K562 (cell line): ENCODE measurements at regions not wholly inside any gene's neighbourhood (a gene's known extent, or its start where the extent isn't known, plus 50 kb on each side); places are given as distances from the start of the nearest gene placed in this dataset.

Source experiments
- ATAC-seq: fragments of 200-7000 bp; cut with Tn5 transposase; 3 replicates; pipeline ENCODE4 v1.9.1; 2020; ENCODE audit warnings: moderate library complexity
- BruUV-seq: library from RNA; stranded (reverse); fragments of 400-500 nt; replicated peaks from 2 replicates; lab custom pipeline; 2021; lab: Mats Ljungman, UMichigan
- CTCF ChIA-PET: fragments of 300-600 bp; formaldehyde crosslinking; extraction: SDS; loops from one replicate; lab custom pipeline; 2021; ENCODE audit warnings: low intra/inter-chr PET ratio; lab: Yijun Ruan, JAX
- POLR2A ChIA-PET: fragments of 300-600, 350-650 bp; sonication (Branson Sonifier 250); formaldehyde crosslinking; extraction: SDS; loops from one replicate; lab custom pipeline; 2021; ENCODE audit warnings: antibody characterized with exemption, inconsistent platforms; lab: Yijun Ruan, JAX
- DNase-seq, 4 experiments: peaks; one replicate each; pipeline versions ENCODE4 v3.0.0 to v3.0.0-alpha.2; 2011 to 2018; ENCODE audit warnings: low spot score in 3 of 4, mixed read lengths in 3 of 4; ENCODE audit errors: extremely low read depth in 1 of 4
- FAIRE-seq: peaks from 2 replicates; lab custom pipeline; 2011; peaks lifted over from hg19 to GRCh38; lab: Jason Lieb, UNC
- H2AFZ ChIP-seq: 2 replicates; pipeline ENCODE4 v1.6.0; 2011; ENCODE audit warnings: low read depth, low read length, control low read depth, inconsistent platforms
- H3K27ac ChIP-seq: fragments of 200-600 bp; 3 replicates; pipeline ENCODE4 v1.8.0; 2011; ENCODE audit warnings: low read depth, mild to moderate bottlenecking, control low read depth, inconsistent platforms, low read length, moderate library complexity, mixed read lengths; ENCODE audit errors: extremely low read depth
- H3K27me3 ChIP-seq, 2 experiments: fragments of 300-600 bp in 1 of 2; 2 replicates in 1 of 2; 3 replicates in 1 of 2; pipeline versions ENCODE4 v1.6.0 to v1.8.0; 2011; ENCODE audit warnings: inconsistent platforms in 2 of 2, low read length in 2 of 2, mild to moderate bottlenecking in 1 of 2, mixed read lengths in 1 of 2, moderate library complexity in 1 of 2; ENCODE audit not compliant: control insufficient read depth in 2 of 2, insufficient read depth in 2 of 2
- H3K36me3 ChIP-seq: fragments of 300-600 bp; 3 replicates; pipeline ENCODE4 v1.8.0; 2011; ENCODE audit warnings: mild to moderate bottlenecking, low read length, inconsistent platforms; ENCODE audit not compliant: control insufficient read depth, insufficient read depth
- H3K4me1 ChIP-seq, 2 experiments: fragments of 200-600 bp in 1 of 2; replicated peaks in 1 of 2; 2 replicates in 1 of 2; 3 replicates in 1 of 2; pipeline versions ENCODE4 v1.5.1 to v1.8.0; 2011; ENCODE audit warnings: inconsistent platforms in 2 of 2, low read length in 2 of 2, mild to moderate bottlenecking in 1 of 2, mixed read lengths in 1 of 2, moderate library complexity in 1 of 2; ENCODE audit not compliant: control insufficient read depth in 2 of 2, insufficient read depth in 2 of 2
- H3K4me2 ChIP-seq: 2 replicates; pipeline ENCODE4 v1.6.1; 2011; ENCODE audit warnings: low read length, control low read depth, inconsistent platforms, mixed read lengths; ENCODE audit not compliant: insufficient read depth
- H3K4me3 ChIP-seq: fragments of 200-600 bp; sonication (generic), shearing (Covaris generic); 2 replicates; pipeline ENCODE4 v1.5.1; 2016; ENCODE audit warnings: control low read depth, inconsistent platforms
- H3K79me2 ChIP-seq: fragments of 200-600 bp; 3 replicates; pipeline ENCODE4 v1.8.0; 2011; ENCODE audit warnings: low read length, inconsistent platforms; ENCODE audit not compliant: control insufficient read depth, insufficient read depth
- H3K9ac ChIP-seq, 2 experiments: 2 replicates each; pipeline versions ENCODE4 v1.6.0 to v1.6.1; 2011; ENCODE audit warnings: low read depth in 2 of 2, low read length in 2 of 2, control low read depth in 1 of 2, inconsistent platforms in 1 of 2, mild to moderate bottlenecking in 1 of 2, mixed read lengths in 1 of 2; ENCODE audit not compliant: insufficient read depth in 1 of 2
- H3K9me1 ChIP-seq: one replicate; pipeline ENCODE4 v1.6.0; 2011; ENCODE audit warnings: inconsistent platforms, mild to moderate bottlenecking, low read length, moderate library complexity; ENCODE audit not compliant: control insufficient read depth, insufficient read depth
- H3K9me3 ChIP-seq: replicated peaks from 2 replicates; pipeline ENCODE4 v1.5.1; 2011; ENCODE audit warnings: low read depth, low read length, inconsistent platforms; ENCODE audit not compliant: control insufficient read depth, insufficient read depth
- H4K20me1 ChIP-seq: replicated peaks from 2 replicates; pipeline ENCODE4 v1.6.1; 2011; ENCODE audit warnings: low read length, inconsistent platforms, mixed read lengths; ENCODE audit not compliant: control insufficient read depth, insufficient read depth
- EP400 ChIP-seq: fragments of 450-650 bp; IDR thresholded peaks from 2 replicates; pipeline ENCODE4 v1.6.1; 2017; ENCODE audit warnings: antibody characterized with exemption, mild to moderate bottlenecking, moderate library complexity
- GTF2A2 ChIP-seq: IDR thresholded peaks from 2 replicates; pipeline ENCODE4 v1.6.1; 2016; ENCODE audit warnings: mild to moderate bottlenecking, missing genetic modification characterization, missing compliant biosample characterization
- KLF13 ChIP-seq: fragments of 450-650 bp; IDR thresholded peaks from 2 replicates; pipeline ENCODE4 v1.6.1; 2016; ENCODE audit warnings: missing genetic modification characterization, low read depth, mild to moderate bottlenecking, missing compliant biosample characterization, moderate library complexity, borderline replicate concordance
- MIER1 ChIP-seq: fragments of 450-650 bp; IDR thresholded peaks from 2 replicates; pipeline ENCODE4 v1.6.1; 2016; ENCODE audit warnings: antibody characterized with exemption, mild to moderate bottlenecking, low read depth
- MLX ChIP-seq, 2 experiments: fragments of 450-650 bp in 1 of 2; sonication (generic) in 1 of 2; formaldehyde crosslinking; conservative IDR thresholded peaks; 2 replicates each; pipeline versions ENCODE4 v1.4.0 to v1.8.1; 2020 to 2022; ENCODE audit warnings: mild to moderate bottlenecking in 1 of 2, missing genetic modification reagents in 1 of 2
- MTA3 ChIP-seq: fragments of 450-650 bp; formaldehyde crosslinking; IDR thresholded peaks from 2 replicates; pipeline ENCODE4 v1.6.1; 2017; ENCODE audit warnings: mild to moderate bottlenecking, borderline replicate concordance
- RBBP5 ChIP-seq: fragments of 200-600 bp; sonication (generic); IDR thresholded peaks from 2 replicates; pipeline ENCODE4 v1.6.1; 2012; ENCODE audit warnings: borderline replicate concordance, mild to moderate bottlenecking, low read length, control low read depth, inconsistent platforms; ENCODE audit not compliant: insufficient read depth, poor library complexity, severe bottlenecking
- ZC3H11A ChIP-seq: IDR thresholded peaks from 2 replicates; pipeline ENCODE4 v1.6.1; 2012; ENCODE audit warnings: low read depth, low read length, improper control_type of control experiment
- ZNF668 ChIP-seq: fragments of 250-450 bp; sonication (Bioruptor Pico); IDR thresholded peaks from 2 replicates; pipeline ENCODE4 v1.8.0; 2022; ENCODE audit warnings: mild to moderate bottlenecking, inconsistent platforms
- WGBS: fragments of 100-300 bp; shearing (Covaris generic); methylation state at CpG from one replicate; pipeline ENCODE4 v1.1.6; 2016; ENCODE audit warnings: low coverage, mixed read lengths; ENCODE audit not compliant: insufficient coverage; ENCODE audit errors: missing lambda C conversion rate; 5-methylcytosine and 5-hydroxymethylcytosine counted together
- in situ Hi-C: fragments of 300-500 bp; cut with MboI; formaldehyde crosslinking; loops from 4 replicates; pipeline ENCODE4 v1.15.0; 2018; ENCODE audit warnings: inconsistent platforms, mixed read lengths
- intact Hi-C: fragments of 100-400 bp; cut with micrococcal nuclease; formaldehyde crosslinking; loops from 2 replicates; pipeline ENCODE4 v1.14.2; 2022

- WGBS = 3% methylated on average over 4 of the region's 4 CpGs
- FAIRE-seq = no peak
Observed at GRCh38 chr15:62617741-62618140, 424.8 kb upstream of the TPM1 start.

GRCh38 chr15:62618432-62618831, 424.1 kb upstream of the TPM1 start:
- DNase-seq (no peak), ATAC-seq (no peak), FAIRE-seq (no peak)
- ChIA-PET POLR2A (interaction anchor here (0.6 to 0.7 kb wide), 2 partner anchors 167 to 284 kb away, joined by 3 read pairs; no protein-coding TSS in a partner anchor), CTCF (no interaction called here)
- Histone ChIP-seq H3K9me3 (no peaks in the 10 kb centered on the region), H3K9me1 (no peaks in the 10 kb centered on the region), H3K4me1 (no peaks in the 10 kb centered on the region), H3K27me3 (peaks cover 0 to 5% of the 10 kb centered on the region in 2 experiments; a peak in 2 of 5 replicates), H3K27ac (no peak overlapping the region), H3K4me2 (no peak overlapping the region), H3K4me3 (no peak overlapping the region), H3K9ac (no peak overlapping the region), H4K20me1 (no peaks in the 10 kb centered on the region), H2AFZ (no peak overlapping the region), H3K79me2 (no peaks in the 10 kb centered on the region), H3K36me3 (no peaks in the 10 kb centered on the region)
- TF ChIP-seq MIER1 (no peak), MLX (CRISPR knock-in tag; conservative IDR thresholded peaks at IDR 0.05) (no peak), EP400 (no peak)
- WGBS = 0% methylated on average over 2 of the region's 2 CpGs
- intact Hi-C loops (no loop called here), in situ Hi-C loops (no loop called here)
- BruUV-seq = no TSS peak

More at GRCh38 chr15:62617741-62618140, 424.8 kb upstream of the TPM1 start:
- Histone ChIP-seq H3K4me3 (no peak overlapping the region), H4K20me1 (no peaks in the 10 kb centered on the region), H3K27me3 (peaks cover 0 to 5% of the 10 kb centered on the region in 2 experiments; a peak in 2 of 5 replicates), H3K9me1 (no peaks in the 10 kb centered on the region), H3K27ac (no peak overlapping the region), H3K9ac (no peak overlapping the region), H3K36me3 (no peaks in the 10 kb centered on the region), H3K4me2 (no peak overlapping the region), H3K79me2 (no peaks in the 10 kb centered on the region), H3K9me3 (no peaks in the 10 kb centered on the region), H2AFZ (no peak overlapping the region), H3K4me1 (no peaks in the 10 kb centered on the region)
- intact Hi-C loops (no loop called here), in situ Hi-C loops (no loop called here)
- DNase-seq (no peak), ATAC-seq (no peak)
- CTCF ChIA-PET = no interaction called here
- no TSS peak for BruUV-seq
- TF ChIP-seq ZNF668 (CRISPR knock-in tag) (no peak), GTF2A2 (no peak), RBBP5 (no peak), MTA3 (no peak), ZC3H11A (no peak), KLF13 (tag) (no peak)
- POLR2A ChIA-PET = no interaction called here
